ENCODE measurements at regions not wholly inside any gene's neighbourhood (a gene's known extent, or its start where the extent isn't known, plus 50 kb on each side); places are given as distances from the start of the nearest gene placed in this dataset.
"Not testable (repeated sequence)": the region's sequence is repeated elsewhere in the genome, so short reads cannot be mapped to it uniquely, and the experiment has no call there.

DNA sequence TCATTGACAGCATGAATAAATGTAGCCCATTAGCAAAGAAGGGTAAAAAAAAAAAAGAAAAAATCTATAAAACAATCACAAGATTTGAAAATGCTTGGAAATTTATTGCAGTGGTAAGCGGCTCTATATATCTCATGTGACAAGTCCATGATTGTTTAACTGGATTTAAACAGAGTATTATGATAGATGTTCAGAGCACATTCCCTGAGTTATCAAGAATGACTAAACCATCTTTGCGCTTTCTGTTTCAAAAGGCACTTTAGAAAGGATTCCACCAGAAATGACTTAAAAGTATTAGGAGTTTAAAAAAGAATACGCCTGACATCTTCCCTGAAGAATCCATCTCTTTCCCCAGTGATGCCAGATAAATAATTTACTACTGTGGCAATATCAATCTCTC lies 409.5 kb upstream of the UBE2E3 start:
- no peaks in the 10 kb centered on the region for H3K4me1 Mint-ChIP-seq
- no peak overlapping the region for H3K4me3 Mint-ChIP-seq
- H3K9me3 Mint-ChIP-seq, result peaks cover 0 to 3% (median 0%) of the 10 kb centered on the region in 6 donors
- no peak for DNase-seq
- H3K36me3 Mint-ChIP-seq, result no peaks in the 10 kb centered on the region
- peaks cover 0 to 3% (median 0%) of the 10 kb centered on the region in 3 donors for H3K27me3 Mint-ChIP-seq (ENCODE audit: low read depth in 3 of 3)
- H3K27ac Mint-ChIP-seq, result no peak overlapping the region

DNA sequence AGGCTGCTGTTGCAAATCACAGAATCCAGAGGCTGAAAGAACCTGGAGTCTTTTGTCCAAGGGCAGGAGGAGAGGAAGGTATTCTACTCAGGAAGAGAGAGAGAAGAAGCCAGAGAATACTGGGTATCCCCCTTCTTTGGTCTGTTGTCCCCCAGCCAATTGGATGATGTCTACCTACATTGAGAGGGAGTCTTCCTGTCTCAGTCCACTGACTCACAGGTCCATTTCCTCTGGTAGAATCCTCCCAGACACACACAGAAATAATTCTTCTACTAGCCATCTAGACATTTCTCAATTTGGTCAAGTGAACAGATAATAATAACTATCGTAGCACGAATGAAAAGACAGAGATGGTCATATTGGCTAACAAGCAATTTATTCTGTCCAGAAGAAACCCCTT lies 416.4 kb upstream of the UBE2E3 start:
- H3K27me3 Mint-ChIP-seq (ENCODE audit: low read depth in 3 of 3), result peaks cover 0 to 2% (median 0%) of the 10 kb centered on the region in 3 donors
- H3K36me3 Mint-ChIP-seq, result no peaks in the 10 kb centered on the region
- DNase-seq, result no peak
- H3K4me1 Mint-ChIP-seq, result no peaks in the 10 kb centered on the region
- no peak overlapping the region for H3K27ac Mint-ChIP-seq
- no peaks in the 10 kb centered on the region for H3K9me3 Mint-ChIP-seq
- no peak overlapping the region for H3K4me3 Mint-ChIP-seq

DNA sequence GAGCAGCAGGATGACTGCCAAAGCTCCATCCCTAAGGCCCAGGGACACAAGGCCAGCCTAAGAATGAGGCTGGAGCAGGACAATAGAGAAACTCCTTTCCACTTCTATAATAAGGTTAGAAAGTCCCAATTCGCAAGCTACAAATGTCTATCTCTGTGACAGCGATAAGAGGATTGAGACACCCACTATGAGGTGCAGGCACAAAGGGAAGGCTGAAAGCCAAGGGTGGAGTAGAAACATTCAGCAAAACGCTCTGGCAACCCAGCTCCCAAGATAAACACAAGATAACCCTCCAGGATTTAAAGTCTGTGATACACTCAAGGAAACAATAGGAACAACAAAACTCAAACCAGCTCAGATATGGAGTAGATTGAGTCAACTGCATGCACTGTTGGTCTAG lies 418.0 kb upstream of the UBE2E3 start:
- Mint-ChIP-seq H3K4me3 (no peak overlapping the region), H3K4me1 (no peaks in the 10 kb centered on the region)

DNA sequence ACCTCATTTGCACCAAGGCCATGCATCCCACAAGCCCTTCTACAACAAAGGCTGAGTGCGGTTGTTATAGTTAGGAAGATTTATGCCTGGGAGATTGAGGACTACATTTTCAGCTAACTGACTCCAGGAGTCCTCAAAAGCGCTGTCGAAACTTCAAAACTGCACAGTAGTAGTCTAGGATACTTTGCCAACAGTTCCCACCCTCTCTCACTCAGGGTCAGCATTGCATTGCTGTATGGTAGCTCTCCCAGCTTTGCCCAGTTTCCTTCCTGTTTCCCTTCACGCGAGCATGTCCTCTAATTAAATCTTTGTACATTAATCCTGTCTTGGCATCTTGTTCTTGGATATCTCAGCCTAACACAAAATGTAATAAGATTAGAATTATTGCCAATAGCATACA lies 420.6 kb upstream of the UBE2E3 start:
- Mint-ChIP-seq H3K9me3 (no peaks in the 10 kb centered on the region), H3K36me3 (no peaks in the 10 kb centered on the region), H3K4me3 (no peak overlapping the region), H3K4me1 (no peaks in the 10 kb centered on the region), H3K27me3 (ENCODE audit: low read depth in 3 of 3) (peaks cover 0 to 4% (median 2%) of the 10 kb centered on the region in 3 donors), H3K27ac (no peak overlapping the region)
- DNase-seq, result no peak

More for the DNA sequence above, 418.0 kb upstream of the UBE2E3 start:
- Mint-ChIP-seq H3K9me3 (no peaks in the 10 kb centered on the region), H3K27me3 (ENCODE audit: low read depth in 3 of 3) (peaks cover 0 to 2% (median 0%) of the 10 kb centered on the region in 3 donors), H3K36me3 (no peaks in the 10 kb centered on the region), H3K27ac (no peak overlapping the region)
- no peak for DNase-seq

DNA sequence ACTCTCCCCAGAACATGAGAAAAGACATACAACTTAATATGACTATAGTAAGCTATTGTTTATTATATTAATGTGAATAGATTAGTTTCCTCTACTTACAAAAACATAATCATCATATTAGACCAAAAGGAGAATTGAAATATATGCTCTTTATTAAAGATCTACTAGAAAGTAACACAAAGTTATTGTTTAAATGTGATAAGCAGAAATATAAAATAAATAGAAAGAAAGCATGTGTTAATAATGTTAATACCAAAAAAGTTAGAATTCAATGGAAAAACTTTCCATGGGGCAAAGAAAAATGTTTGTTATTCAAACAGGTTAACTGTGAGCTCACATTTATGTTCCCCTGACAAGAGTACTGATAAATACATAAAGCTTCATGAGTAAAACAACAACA lies 421.4 kb upstream of the UBE2E3 start:
- Mint-ChIP-seq H3K36me3 (no peaks in the 10 kb centered on the region), H3K4me3 (no peak overlapping the region), H3K27me3 (ENCODE audit: low read depth in 3 of 3) (peaks cover 0 to 4% (median 2%) of the 10 kb centered on the region in 3 donors), H3K4me1 (no peaks in the 10 kb centered on the region), H3K9me3 (no peaks in the 10 kb centered on the region), H3K27ac (no peak overlapping the region)
- DNase-seq, result no peak

DNA sequence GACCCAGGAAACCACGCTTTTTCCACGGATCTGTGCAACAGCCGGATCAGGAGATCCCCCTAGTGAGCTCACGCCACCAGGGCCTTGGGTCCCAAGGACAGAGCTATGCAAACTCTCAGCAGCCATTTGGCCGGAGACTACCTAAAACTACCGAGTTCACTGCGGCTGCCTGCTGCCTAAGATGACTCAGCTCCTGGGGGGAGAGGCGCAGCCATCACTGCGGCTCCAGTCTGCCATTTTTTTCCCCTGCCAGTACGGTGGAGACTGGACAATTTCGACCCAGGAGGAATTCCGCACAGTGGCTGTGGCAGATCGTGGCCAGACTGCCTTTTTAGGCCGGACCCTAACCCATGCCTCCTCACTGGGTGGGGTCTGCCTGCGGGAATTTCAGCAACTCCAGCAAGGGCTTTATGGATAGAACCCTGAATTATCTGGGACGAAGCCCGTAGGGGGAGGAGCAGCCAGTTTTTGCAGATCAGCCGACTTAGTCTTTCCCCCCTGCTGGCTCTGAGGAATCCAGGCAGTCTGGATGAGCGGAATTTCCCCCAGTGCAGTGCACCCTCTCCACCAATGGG lies 424.9 kb upstream of the UBE2E3 start:
- no peak overlapping the region for H3K27ac Mint-ChIP-seq
- no peaks in the 10 kb centered on the region for H3K9me3 Mint-ChIP-seq
- H3K36me3 Mint-ChIP-seq, result no peaks in the 10 kb centered on the region
- H3K27me3 Mint-ChIP-seq (ENCODE audit: low read depth in 3 of 3), result peaks cover 0 to 4% (median 0%) of the 10 kb centered on the region in 3 donors
- DNase-seq, result no peak
- H3K4me1 Mint-ChIP-seq, result no peaks in the 10 kb centered on the region
- no peak overlapping the region for H3K4me3 Mint-ChIP-seq

DNA sequence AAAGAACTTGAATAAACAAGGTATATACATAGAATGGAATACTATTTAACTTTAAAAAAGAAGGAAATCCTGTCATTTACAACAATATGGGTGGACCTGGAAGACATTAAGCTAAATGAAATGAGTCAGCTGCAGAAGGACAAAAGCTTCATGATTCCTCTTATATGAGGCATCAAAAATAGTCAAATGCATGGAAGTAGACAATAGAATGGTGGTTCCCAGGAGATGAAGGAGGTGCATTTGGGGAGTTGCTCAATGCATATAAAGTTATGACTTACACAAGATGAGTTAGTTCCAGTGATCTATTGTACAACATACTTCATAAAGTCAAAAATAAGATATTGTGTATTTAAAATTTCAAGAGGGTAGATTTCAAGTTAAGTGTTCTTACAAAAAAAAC lies 426.1 kb upstream of the UBE2E3 start:
- Mint-ChIP-seq H3K4me3 (no peak overlapping the region), H3K27ac (no peak overlapping the region), H3K27me3 (ENCODE audit: low read depth in 3 of 3) (peaks cover 0 to 4% (median 0%) of the 10 kb centered on the region in 3 donors), H3K9me3 (no peaks in the 10 kb centered on the region), H3K36me3 (no peaks in the 10 kb centered on the region), H3K4me1 (no peaks in the 10 kb centered on the region)
- no peak for DNase-seq

DNA sequence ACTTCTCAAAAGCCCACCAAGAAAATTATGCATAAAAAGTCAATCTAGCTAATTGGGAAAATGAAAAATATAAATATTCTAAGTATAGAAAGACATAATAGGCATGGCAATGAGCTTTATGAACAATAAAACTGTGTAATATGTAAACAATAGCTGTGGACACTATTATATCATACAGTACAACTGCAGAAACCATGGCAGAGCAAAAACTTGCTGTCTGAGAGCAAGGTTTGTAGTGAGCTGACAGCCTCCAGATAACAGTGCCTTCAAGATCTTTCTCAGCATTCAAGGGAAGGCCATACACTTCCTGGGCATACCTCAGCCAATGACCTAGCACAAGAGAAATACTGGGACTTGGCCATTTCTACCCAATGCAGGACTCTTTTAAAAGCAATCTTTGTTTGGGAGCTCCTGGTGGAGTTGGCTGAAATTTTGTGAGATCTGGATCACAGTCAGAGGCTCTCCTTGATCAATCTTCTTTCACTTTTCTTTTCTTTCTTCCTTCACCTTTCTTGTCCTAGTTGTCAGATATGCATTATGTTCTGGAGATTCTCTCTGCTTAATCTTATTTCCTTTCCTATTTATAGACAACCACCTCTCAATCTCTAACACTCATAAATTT lies 427.2 kb upstream of the UBE2E3 start:
- Mint-ChIP-seq H3K36me3 (no peaks in the 10 kb centered on the region), H3K4me1 (no peaks in the 10 kb centered on the region), H3K27ac (no peak overlapping the region), H3K27me3 (ENCODE audit: low read depth in 3 of 3) (peaks cover 0 to 4% (median 1%) of the 10 kb centered on the region in 3 donors), H3K9me3 (no peaks in the 10 kb centered on the region), H3K4me3 (no peak overlapping the region)
- no peak for DNase-seq

DNA sequence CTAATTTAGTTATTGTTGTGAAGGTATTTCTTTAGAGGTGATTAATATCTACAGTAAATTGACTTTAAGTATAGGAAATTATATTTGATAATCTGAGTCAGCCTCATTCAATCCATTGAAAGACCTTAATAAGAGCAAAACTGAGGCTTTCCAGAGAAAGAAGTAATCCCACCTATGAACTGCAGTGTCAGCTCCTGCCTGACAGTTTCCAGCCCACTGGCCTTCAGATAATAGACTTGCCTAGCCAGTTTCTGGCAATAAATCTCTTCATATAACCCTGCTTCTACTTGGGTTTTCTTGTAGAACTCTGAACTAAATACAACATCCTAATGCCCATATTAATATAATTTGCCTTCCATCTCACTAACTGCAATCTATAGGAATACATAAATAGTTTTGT lies 437.9 kb upstream of the UBE2E3 start:
- Mint-ChIP-seq H3K36me3 (no peaks in the 10 kb centered on the region), H3K9me3 (peaks cover 0 to 5% (median under 1%) of the 10 kb centered on the region in 6 donors), H3K27ac (no peak overlapping the region), H3K4me1 (no peaks in the 10 kb centered on the region), H3K4me3 (no peak overlapping the region), H3K27me3 (ENCODE audit: low read depth in 3 of 3) (peaks cover 0 to 3% (median 2%) of the 10 kb centered on the region in 3 donors)
- DNase-seq, result no peak

DNA sequence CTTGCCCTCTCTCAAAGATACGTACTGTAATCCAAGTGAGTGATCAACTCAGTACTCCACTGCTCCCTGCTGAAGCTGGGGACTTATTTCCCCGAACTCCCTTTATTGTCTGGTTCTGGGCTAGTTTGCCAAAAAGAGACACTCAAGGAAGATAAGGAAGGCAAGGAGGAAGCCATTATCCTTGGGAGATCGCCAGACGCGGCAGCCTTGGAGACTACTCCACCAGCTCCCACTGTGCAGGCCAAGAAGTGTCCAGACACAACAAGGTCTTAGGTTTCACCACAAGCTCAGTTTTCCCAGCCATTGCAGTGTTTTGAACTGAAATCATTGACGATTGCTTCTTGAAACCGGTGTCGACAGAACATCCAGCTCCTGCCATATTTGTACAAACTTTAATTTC lies 439.6 kb upstream of the UBE2E3 start:
- Mint-ChIP-seq H3K36me3 (no peaks in the 10 kb centered on the region), H3K27ac (no peak overlapping the region), H3K27me3 (ENCODE audit: low read depth in 3 of 3) (peaks cover 0 to 3% (median 0%) of the 10 kb centered on the region in 3 donors), H3K4me1 (no peaks in the 10 kb centered on the region), H3K4me3 (no peak overlapping the region), H3K9me3 (peaks cover 0 to 3% (median 0%) of the 10 kb centered on the region in 6 donors)
- DNase-seq, result no peak

DNA sequence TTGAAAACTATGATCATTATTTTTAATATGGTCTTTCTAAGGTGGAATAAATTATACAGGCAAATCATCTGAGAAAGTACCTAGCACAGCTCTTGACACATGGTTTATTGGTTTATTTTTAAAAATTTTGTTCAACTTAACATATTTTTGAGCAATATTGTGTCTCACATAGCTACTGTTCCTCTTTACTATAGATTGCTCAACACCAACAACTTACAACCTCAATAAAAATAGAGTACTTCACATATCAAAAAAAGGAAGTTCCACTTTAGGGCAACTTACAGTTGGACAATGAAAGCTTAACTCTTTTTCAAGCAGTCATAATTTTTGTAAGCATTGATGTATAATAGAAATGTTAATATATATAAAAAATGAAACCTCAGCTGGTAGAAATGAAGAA lies 440.9 kb upstream of the UBE2E3 start:
- Mint-ChIP-seq H3K27ac (no peak overlapping the region), H3K9me3 (peaks cover 0 to 3% (median 0%) of the 10 kb centered on the region in 6 donors), H3K27me3 (ENCODE audit: low read depth in 3 of 3) (no peaks in the 10 kb centered on the region), H3K36me3 (no peaks in the 10 kb centered on the region), H3K4me3 (no peak overlapping the region), H3K4me1 (no peaks in the 10 kb centered on the region)
- DNase-seq, result no peak

DNA sequence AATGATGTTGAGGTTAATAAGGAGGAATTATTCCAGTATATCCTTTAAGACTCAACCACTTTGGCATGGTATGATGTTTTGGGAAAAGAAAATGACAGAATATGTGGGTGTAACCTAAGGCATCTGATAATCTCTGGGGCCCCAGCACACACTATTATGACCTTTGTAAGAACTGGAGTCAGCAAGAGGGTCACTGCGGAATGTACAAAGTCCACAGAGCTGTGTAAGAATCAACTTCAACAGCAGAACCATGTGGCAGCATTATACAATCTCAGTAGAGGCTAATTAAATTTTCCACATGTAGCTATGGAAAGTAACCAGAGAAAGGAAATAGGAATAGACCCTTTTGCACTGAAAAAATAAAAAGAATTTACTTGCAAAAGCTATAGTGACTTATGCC lies 445.1 kb upstream of the UBE2E3 start:
- no peak for DNase-seq
- H3K4me1 Mint-ChIP-seq, result no peaks in the 10 kb centered on the region
- H3K27me3 Mint-ChIP-seq (ENCODE audit: low read depth in 3 of 3), result peaks cover 0 to 2% (median 0%) of the 10 kb centered on the region in 3 donors

DNA sequence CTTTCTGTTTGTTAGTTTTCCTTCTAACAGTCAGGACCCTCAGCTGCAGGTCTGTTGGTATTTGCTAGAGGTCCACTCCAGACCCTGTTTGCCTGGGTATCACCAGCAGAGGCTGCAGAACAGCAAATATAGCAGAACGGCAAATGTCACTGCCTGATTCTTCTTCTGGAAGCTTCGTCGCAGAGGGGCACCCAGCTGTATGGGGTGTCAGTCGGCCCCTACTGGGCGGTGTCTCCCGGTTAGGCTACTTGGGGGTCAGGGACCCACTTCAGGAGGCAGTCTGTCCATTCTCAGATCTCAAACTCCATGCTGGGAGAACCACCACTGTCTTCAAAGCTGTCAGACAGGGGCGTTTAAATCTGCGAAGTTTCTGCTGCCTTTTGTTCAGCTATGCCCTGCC lies 448.6 kb upstream of the UBE2E3 start:
- not testable (repeated sequence) for H3K36me3 Mint-ChIP-seq; DNase-seq; H3K27me3 Mint-ChIP-seq (ENCODE audit: low read depth in 3 of 3); H3K4me1 Mint-ChIP-seq; H3K27ac Mint-ChIP-seq; H3K9me3 Mint-ChIP-seq; H3K4me3 Mint-ChIP-seq

More for the DNA sequence above, 445.1 kb upstream of the UBE2E3 start:
- no peaks in the 10 kb centered on the region for H3K36me3 Mint-ChIP-seq
- peaks cover 0 to 5% (median under 1%) of the 10 kb centered on the region in 6 donors for H3K9me3 Mint-ChIP-seq
- no peak overlapping the region for H3K27ac Mint-ChIP-seq
- no peak overlapping the region for H3K4me3 Mint-ChIP-seq

DNA sequence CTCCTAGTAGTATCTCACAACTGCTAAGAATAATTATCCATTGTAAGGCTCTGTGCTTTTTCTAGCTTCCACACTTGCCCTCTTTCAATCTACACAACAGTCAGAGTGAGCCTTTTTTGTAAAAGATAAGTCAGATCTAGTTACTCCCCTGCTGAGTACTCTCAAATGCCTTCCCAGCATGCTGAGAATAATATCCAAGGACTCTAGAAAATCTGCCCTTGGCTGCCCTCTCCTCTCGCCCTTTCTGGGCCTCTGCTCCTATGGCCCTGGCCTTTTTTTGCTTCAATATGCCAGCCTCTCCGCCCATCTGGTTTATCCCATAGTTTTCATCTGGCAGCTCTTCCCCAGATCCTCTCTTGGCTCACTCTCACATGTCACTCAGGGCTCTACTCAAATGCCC lies 455.9 kb upstream of the UBE2E3 start:
- DNase-seq, result no peak
- no peaks in the 10 kb centered on the region for H3K36me3 Mint-ChIP-seq
- no peaks in the 10 kb centered on the region for H3K4me1 Mint-ChIP-seq

More for the DNA sequence above, 455.9 kb upstream of the UBE2E3 start:
- Mint-ChIP-seq H3K4me3 (no peak overlapping the region), H3K27me3 (ENCODE audit: low read depth in 3 of 3) (no peaks in the 10 kb centered on the region), H3K9me3 (peaks cover 0 to 12% (median 4%) of the 10 kb centered on the region in 6 donors), H3K27ac (no peak overlapping the region)
